Mesodermal cell (in vitro differentiated cells): ENCODE measurements at regions not wholly inside any gene's neighbourhood (a gene's known extent, or its start where the extent isn't known, plus 50 kb on each side); places are given as distances from the start of the nearest gene placed in this dataset.

Source experiments
- H3K27ac ChIP-seq: 2 replicates; pipeline ENCODE4 v1.7.0; 2013; ENCODE audit warnings: mild to moderate bottlenecking, low read depth, low read length, moderate library complexity; ENCODE audit not compliant: severe bottlenecking
- H3K36me3 ChIP-seq: 2 replicates; pipeline ENCODE4 v1.7.1; 2013; ENCODE audit warnings: mild to moderate bottlenecking, low read length, moderate library complexity; ENCODE audit not compliant: control insufficient read depth, insufficient read depth
- H3K4me1 ChIP-seq: one replicate; pipeline ENCODE4 v1.7.1; 2013; ENCODE audit warnings: mild to moderate bottlenecking, low read length; ENCODE audit not compliant: insufficient read depth, control insufficient read depth, poor library complexity, severe bottlenecking
- H3K4me3 ChIP-seq: 2 replicates; pipeline ENCODE4 v1.7.0; 2013; ENCODE audit warnings: low read length, control low read depth, mild to moderate bottlenecking; ENCODE audit not compliant: insufficient read depth, poor library complexity, severe bottlenecking; ENCODE audit errors: extremely low read depth
- H3K9me3 ChIP-seq: 2 replicates; pipeline ENCODE4 v1.7.1; 2013; ENCODE audit warnings: mild to moderate bottlenecking, low read length, moderate library complexity; ENCODE audit not compliant: control insufficient read depth
- WGBS, 2 experiments: methylation state at CpG; one replicate each; pipeline ENCODE4 v1.1.5; 2013; ENCODE audit warnings: missing lambda C conversion rate in 2 of 2; ENCODE audit not compliant: insufficient coverage in 2 of 2; 5-methylcytosine and 5-hydroxymethylcytosine counted together

GRCh38 chr22:49291781-49292180 is 535.9 kb downstream of the BRD1 start:
- WGBS, 2 experiments, result 82 to 90% methylated on average over 4 to 5 of the region's 5 CpGs
- Histone ChIP-seq H3K4me1 (peaks cover 6% of the 10 kb centered on the region), H3K9me3 (peaks cover 4% of the 10 kb centered on the region), H3K36me3 (no peaks in the 10 kb centered on the region), H3K27ac (no peak overlapping the region), H3K4me3 (no peak overlapping the region)

GRCh38 chr22:49291169-49291568 is 536.5 kb downstream of the BRD1 start:
- Histone ChIP-seq H3K9me3 (peaks cover 4% of the 10 kb centered on the region), H3K4me3 (no peak overlapping the region), H3K36me3 (no peaks in the 10 kb centered on the region), H3K27ac (no peak overlapping the region), H3K4me1 (peaks cover 6% of the 10 kb centered on the region)
- 83 to 84% methylated on average over 13 of the region's 13 CpGs for WGBS, 2 experiments

DNA sequence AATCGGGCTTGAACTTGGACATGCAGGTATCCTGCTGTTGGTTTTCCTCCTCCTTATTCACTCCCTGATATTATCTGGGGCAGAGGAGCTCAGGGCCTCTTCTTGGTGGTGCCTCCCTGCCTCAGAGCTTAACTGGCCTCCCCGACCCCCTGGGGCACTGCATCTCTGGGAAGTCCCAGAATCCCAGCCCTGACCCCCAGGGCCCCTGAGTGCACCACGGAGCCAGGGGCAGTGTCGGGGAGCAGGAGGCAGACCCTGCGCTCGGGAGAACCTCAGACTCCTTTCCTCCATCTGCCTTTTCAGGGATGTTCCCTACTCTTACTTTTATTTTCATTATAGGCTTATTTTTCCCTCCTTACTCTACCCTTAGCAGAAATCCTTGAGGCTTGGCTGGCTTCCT is 537.0 kb downstream of the BRD1 start:
- peaks cover 6% of the 10 kb centered on the region for H3K4me1 ChIP-seq
- no peaks in the 10 kb centered on the region for H3K36me3 ChIP-seq
- no peak overlapping the region for H3K27ac ChIP-seq
- peaks cover 4% of the 10 kb centered on the region for H3K9me3 ChIP-seq
- no peak overlapping the region for H3K4me3 ChIP-seq
- WGBS, 2 experiments, result 84 to 94% methylated on average over 2 to 4 of the region's 6 CpGs

DNA sequence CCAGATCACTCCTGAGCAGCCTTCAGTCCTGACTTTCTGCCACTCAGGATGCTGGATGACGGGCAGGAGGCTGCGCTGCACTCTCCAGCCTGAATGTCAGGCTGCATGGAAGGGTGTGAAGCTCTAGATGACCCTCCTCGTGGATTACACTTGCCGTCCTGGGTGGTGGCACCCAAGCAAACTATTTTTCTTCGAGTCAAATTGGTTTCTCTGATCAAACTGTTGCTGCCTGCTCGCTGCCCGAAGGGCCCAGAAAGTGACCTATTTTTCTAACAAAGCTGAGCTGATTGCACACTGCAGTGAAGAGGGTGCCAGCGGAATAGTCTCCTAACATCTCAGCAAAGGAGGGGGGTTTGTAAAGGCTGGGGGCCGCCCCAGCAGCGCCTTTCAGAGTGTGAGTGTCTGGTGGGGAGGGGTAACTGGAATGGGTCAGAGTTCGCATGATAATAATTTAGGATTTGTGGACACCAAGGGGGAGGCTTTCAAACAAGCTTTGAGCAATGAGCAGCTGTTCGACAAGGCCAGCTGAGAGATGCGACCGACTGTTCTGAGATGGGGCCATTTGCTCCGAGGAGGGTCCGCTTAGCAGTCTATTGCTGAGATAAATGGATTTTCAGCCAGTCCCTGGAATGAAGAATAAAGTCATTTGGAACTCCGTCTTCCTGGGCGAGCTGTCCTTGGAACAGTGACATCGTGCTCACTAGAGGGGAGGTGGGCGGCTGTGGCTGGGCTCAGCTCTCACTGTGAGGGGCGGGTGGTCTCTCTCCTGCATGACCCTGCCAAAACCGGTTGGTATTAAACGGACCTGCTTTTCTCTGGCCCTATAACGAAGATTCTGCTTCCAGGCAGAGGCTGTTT is 537.6 kb downstream of the BRD1 start:
- Histone ChIP-seq H3K9me3 (peaks cover 4% of the 10 kb centered on the region), H3K4me1 (peaks cover 6% of the 10 kb centered on the region), H3K4me3 (no peak overlapping the region), H3K36me3 (no peaks in the 10 kb centered on the region), H3K27ac (no peak overlapping the region)
- WGBS, 2 experiments, result 78 to 86% methylated on average over 20 to 23 of the region's 24 CpGs

DNA sequence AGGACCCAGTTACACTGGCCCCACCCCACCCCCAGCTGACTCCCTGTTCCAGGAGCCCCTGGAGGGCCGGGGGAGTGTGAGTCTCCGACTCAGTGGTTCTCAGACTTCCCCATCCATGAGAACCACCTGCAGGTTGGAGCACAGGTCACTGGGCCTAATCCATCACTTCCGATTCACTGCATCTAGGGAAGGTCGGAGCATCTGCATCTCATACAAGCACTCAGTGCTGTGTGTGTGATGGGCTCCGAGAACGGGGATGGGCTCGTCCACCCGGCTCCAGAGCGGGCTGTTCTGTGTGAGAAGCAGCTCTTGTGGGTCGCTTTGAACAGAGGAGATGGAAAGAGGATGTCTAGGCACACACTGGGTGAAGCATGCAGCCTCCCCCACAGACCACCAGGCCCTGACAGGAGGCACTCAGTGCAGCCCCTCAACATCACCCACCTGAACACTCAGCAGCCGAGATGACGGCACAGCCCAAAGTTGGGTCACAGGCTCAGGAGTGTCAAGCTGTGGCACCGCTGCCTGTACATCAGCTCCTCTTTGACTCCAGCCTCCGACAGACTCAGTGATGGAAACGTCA is 541.4 kb downstream of the BRD1 start:
- WGBS, 2 experiments, result 89 to 92% methylated on average over 8 to 14 of the region's 15 CpGs
- no peak overlapping the region for H3K27ac ChIP-seq
- H3K9me3 ChIP-seq, result no peaks in the 10 kb centered on the region
- H3K36me3 ChIP-seq, result no peaks in the 10 kb centered on the region
- peaks cover 3% of the 10 kb centered on the region for H3K4me1 ChIP-seq
- no peak overlapping the region for H3K4me3 ChIP-seq

DNA sequence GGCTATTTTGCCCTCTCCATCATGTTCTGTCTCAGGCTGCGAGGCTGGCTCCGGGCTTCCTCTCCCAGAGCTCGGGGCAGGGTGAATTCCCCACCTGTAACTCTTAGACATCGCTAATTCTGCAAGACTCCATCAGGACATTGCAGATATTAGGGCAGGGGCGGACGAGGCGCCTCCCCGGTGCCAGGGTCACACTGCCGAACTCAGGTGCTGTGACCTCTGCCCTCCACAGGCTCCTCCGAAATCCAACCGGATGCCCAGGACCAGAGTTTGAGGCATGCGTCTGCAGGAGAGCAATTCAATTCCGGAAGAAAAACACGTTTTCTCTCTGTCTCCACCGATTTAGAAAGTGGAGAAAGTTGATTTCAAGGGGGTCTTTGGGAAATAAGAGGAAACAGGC is 542.7 kb downstream of the BRD1 start:
- Histone ChIP-seq H3K27ac (no peak overlapping the region), H3K36me3 (no peaks in the 10 kb centered on the region), H3K4me3 (no peak overlapping the region), H3K9me3 (no peaks in the 10 kb centered on the region), H3K4me1 (no peaks in the 10 kb centered on the region)
- 89 to 91% methylated on average over 15 of the region's 15 CpGs for WGBS, 2 experiments

DNA sequence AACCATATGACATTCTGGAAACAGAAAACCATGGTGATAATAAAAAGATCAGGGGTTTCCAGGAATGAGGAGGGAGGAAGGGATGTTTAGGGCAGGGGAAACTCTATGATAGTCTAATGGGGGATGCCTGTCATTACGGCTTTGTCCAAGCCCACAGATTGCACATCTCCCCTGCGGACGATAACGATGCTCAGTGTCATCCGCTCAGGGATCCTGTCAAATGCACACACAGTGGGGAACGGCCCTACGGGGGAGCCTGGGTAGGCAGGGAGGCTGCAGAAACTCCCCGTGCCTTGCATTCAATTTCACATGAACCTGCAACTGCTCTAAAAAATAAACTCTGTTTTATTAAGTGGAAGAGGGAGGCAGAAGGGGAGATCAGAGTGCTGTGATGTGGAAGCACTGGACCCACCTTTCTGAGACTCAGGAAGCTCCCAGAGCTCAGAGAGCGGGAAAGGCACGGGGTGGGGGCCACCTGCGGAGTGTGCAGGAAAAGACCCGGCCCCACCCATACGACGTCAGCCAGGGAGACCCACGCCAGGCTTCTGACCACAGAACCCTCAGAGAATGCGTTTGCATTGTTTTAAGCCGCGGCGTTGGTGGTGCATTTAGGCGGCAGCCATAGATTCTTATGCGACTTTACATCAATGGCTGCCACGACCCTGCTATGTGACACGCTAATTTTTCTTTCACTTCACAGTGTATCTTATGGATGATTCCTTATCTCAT is 543.5 kb downstream of the BRD1 start:
- no peaks in the 10 kb centered on the region for H3K36me3 ChIP-seq
- no peak overlapping the region for H3K4me3 ChIP-seq
- 67 to 78% methylated on average over 18 to 22 of the region's 23 CpGs for WGBS, 2 experiments
- no peaks in the 10 kb centered on the region for H3K4me1 ChIP-seq
- no peaks in the 10 kb centered on the region for H3K9me3 ChIP-seq
- no peak overlapping the region for H3K27ac ChIP-seq

DNA sequence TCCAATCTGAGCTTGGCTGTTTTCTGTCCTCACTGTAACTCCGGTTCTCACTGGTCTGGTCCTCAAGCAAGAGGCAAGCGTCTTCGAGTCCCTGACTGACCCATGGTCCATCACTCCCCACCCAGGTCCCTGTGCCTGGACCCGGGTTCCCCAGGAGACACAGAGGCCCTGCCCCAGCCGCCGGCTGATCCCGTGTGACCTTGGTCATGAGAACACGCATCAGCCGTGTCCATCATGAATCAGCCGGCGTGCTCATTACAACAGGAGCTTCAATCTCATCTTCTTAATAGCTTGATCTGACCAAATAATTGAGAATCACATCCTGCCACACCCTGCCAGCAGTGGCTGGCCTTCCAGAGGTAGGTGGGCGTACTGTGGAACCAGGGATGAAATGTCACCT is 545.1 kb downstream of the BRD1 start:
- WGBS, 2 experiments, result 83 to 87% methylated on average over 9 to 10 of the region's 12 CpGs
- Histone ChIP-seq H3K4me3 (no peak overlapping the region), H3K9me3 (no peaks in the 10 kb centered on the region), H3K36me3 (no peaks in the 10 kb centered on the region), H3K4me1 (no peaks in the 10 kb centered on the region), H3K27ac (no peak overlapping the region)

- Histone ChIP-seq H3K9me3 (no peaks in the 10 kb centered on the region), H3K36me3 (no peaks in the 10 kb centered on the region), H3K4me1 (no peaks in the 10 kb centered on the region), H3K4me3 (no peak overlapping the region), H3K27ac (no peak overlapping the region)
- 72 to 75% methylated on average over 13 to 14 of the region's 14 CpGs for WGBS, 2 experiments
These were observed 546.0 kb downstream of the BRD1 start for GRCh38 chr22:49281467-49282340.

GRCh38 chr22:49278340-49278739 is 549.3 kb downstream of the BRD1 start:
- H3K4me1 ChIP-seq, result no peaks in the 10 kb centered on the region
- H3K4me3 ChIP-seq, result no peak overlapping the region
- H3K9me3 ChIP-seq, result no peaks in the 10 kb centered on the region
- H3K27ac ChIP-seq, result no peak overlapping the region
- 83 to 86% methylated on average over 5 to 7 of the region's 9 CpGs for WGBS, 2 experiments
- H3K36me3 ChIP-seq, result no peaks in the 10 kb centered on the region
